HG03135 (cell line): ENCODE measurements at regions not wholly inside any gene's neighbourhood (a gene's known extent, or its start where the extent isn't known, plus 50 kb on each side); places are given as distances from the start of the nearest gene placed in this dataset.
"Not testable (repeated sequence)": the region's sequence is repeated elsewhere in the genome, so short reads cannot be mapped to it uniquely, and the experiment has no call there.

ENCODE experiments used
- ATAC-seq: cut with Tn5 transposase; IDR thresholded peaks from one replicate; pipeline ENCODE4 v1.9.1; 2021; ENCODE audit warnings: mild to moderate bottlenecking, moderate library complexity; ENCODE audit not compliant: unreplicated experiment

GRCh38 chr1:101522486-101522885, 285.7 kb downstream of the S1PR1 start:
- ATAC-seq = no peak

- ATAC-seq = no peak
Measured at GRCh38 chr1:101526813-101527212, 290.0 kb downstream of the S1PR1 start.

- no peak for ATAC-seq
Measured at GRCh38 chr1:101532377-101532776, 295.6 kb downstream of the S1PR1 start.

- no peak for ATAC-seq
Measured at GRCh38 chr1:101540161-101540560, 303.3 kb downstream of the S1PR1 start.

GRCh38 chr1:101546885-101547284, 310.1 kb downstream of the S1PR1 start:
- no peak for ATAC-seq

GRCh38 chr1:101547357-101547756, 310.5 kb downstream of the S1PR1 start:
- ATAC-seq = no peak

- no peak for ATAC-seq
Measured at GRCh38 chr1:101548376-101548775, 311.6 kb downstream of the S1PR1 start.

GRCh38 chr1:101550581-101550980, 313.8 kb downstream of the S1PR1 start:
- ATAC-seq = no peak

- ATAC-seq = no peak
Measured at GRCh38 chr1:101566883-101567538, 330.2 kb downstream of the S1PR1 start.

GRCh38 chr1:101567582-101568189, 330.9 kb downstream of the S1PR1 start:
- peak; percentile 94 for ATAC-seq

- no peak for ATAC-seq
Measured at GRCh38 chr1:101587741-101588140, 350.9 kb downstream of the S1PR1 start.

- no peak for ATAC-seq
Measured at GRCh38 chr1:101588677-101589076, 351.9 kb downstream of the S1PR1 start.

- no peak for ATAC-seq
Measured at GRCh38 chr1:101592845-101593244, 356.0 kb downstream of the S1PR1 start.

GRCh38 chr1:101595881-101596374, 359.1 kb downstream of the S1PR1 start:
- ATAC-seq = no peak

- ATAC-seq = not testable (repeated sequence)
Measured at GRCh38 chr1:101600615-101601014, 363.8 kb downstream of the S1PR1 start.

GRCh38 chr1:101603726-101604125, 366.9 kb downstream of the S1PR1 start:
- ATAC-seq = no peak

GRCh38 chr1:101605878-101606277, 369.1 kb downstream of the S1PR1 start:
- ATAC-seq = no peak

GRCh38 chr1:101613546-101613945, 376.7 kb downstream of the S1PR1 start:
- ATAC-seq = no peak

GRCh38 chr1:101618900-101619299, 377.8 kb downstream of the OLFM3 start:
- ATAC-seq = no peak

GRCh38 chr1:101632548-101633272, 364.0 kb downstream of the OLFM3 start:
- ATAC-seq = no peak

GRCh38 chr1:101645810-101646209, 350.9 kb downstream of the OLFM3 start:
- no peak for ATAC-seq

GRCh38 chr1:101652484-101652883, 344.2 kb downstream of the OLFM3 start:
- no peak for ATAC-seq
